Left lung (tissue), 4 donors: ENCODE measurements at regions not wholly inside any gene's neighbourhood (a gene's known extent, or its start where the extent isn't known, plus 50 kb on each side); places are given as distances from the start of the nearest gene placed in this dataset.

Experiments
- ATAC-seq: fragments of 200-7000 bp; cut with Tn5 transposase; one replicate; pipeline ENCODE4 v1.9.1; 2020; ENCODE audit warnings: moderate library complexity
- DNase-seq, 4 donors: peaks; one replicate each; pipeline ENCODE4 v3.0.0-alpha.2; 2013 to 2020
- H3K27ac ChIP-seq, 2 donors: fragments of 200-600 bp; sonication (generic) in 1 of 2; one replicate each; pipeline versions ENCODE4 v1.5.0 to v1.8.0; 2020 to 2021
- H3K27me3 ChIP-seq, 2 donors: fragments of 200-600 bp; sonication (generic) in 1 of 2; one replicate each; pipeline versions ENCODE4 v1.5.0 to v1.8.0; 2020 to 2021
- H3K36me3 ChIP-seq, 2 donors: fragments of 200-600 bp; sonication (generic) in 1 of 2; one replicate each; pipeline versions ENCODE4 v1.5.0 to v1.8.0; 2020 to 2021
- H3K4me1 ChIP-seq, 2 donors: fragments of 200-600 bp; one replicate each; pipeline ENCODE4 v1.8.0; 2021
- H3K4me3 ChIP-seq, 2 donors: fragments of 200-600 bp; sonication (generic) in 1 of 2; one replicate each; pipeline versions ENCODE4 v1.5.0 to v1.8.0; 2020 to 2021; ENCODE audit warnings: mild to moderate bottlenecking in 1 of 2
- H3K9me3 ChIP-seq, 2 donors: fragments of 200-600 bp; sonication (generic) in 1 of 2; one replicate each; pipeline versions ENCODE4 v1.5.0 to v1.8.0; 2020 to 2021
- intact Hi-C, 2 donors: fragments of 100-400 bp; cut with DNase I; formaldehyde crosslinking; loops; one replicate each; pipeline versions ENCODE4 v1.11.2 to v1.14.2; 2022
- TF ChIP-seq, protein P1 (sequence below), 2 donors: fragments of 200-600 bp; sonication (generic) in 1 of 2; IDR thresholded peaks; one replicate each; pipeline versions ENCODE4 v1.5.0 to v1.8.0; 2021; ENCODE audit warnings: antibody characterized with exemption in 2 of 2
- donor health status: DM: no; HTN: yes; CAD: no.
- donor health status: DM: no; HTN: no; CAD: no.

DNA sequence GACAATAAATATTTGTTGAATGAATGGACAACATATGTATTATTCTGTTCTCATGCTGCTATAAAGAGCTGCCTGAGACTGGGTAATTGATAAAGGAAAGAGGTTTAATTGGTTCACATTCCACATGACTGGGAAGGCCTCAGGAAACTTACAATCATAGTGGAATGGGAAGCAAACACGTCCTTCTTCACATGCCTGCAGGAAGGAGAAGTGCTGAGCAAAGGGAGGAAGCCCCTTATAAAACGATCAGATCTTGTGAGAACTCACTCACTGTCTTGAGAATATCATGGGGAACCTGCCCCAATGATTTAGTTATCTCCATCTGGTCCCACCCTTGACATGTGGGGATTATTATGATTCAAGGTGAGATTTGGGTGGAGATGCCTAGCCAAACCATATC lies 233.9 kb upstream of the AADAT start:
- H3K27ac ChIP-seq: no peak overlapping the region
- ATAC-seq (no peak), DNase-seq (no peak)
- H3K4me1 ChIP-seq: no peaks in the 10 kb centered on the region
- intact Hi-C loops: no loop called here
- H3K4me3 ChIP-seq: no peak overlapping the region
- TF ChIP-seq, protein P1, sequence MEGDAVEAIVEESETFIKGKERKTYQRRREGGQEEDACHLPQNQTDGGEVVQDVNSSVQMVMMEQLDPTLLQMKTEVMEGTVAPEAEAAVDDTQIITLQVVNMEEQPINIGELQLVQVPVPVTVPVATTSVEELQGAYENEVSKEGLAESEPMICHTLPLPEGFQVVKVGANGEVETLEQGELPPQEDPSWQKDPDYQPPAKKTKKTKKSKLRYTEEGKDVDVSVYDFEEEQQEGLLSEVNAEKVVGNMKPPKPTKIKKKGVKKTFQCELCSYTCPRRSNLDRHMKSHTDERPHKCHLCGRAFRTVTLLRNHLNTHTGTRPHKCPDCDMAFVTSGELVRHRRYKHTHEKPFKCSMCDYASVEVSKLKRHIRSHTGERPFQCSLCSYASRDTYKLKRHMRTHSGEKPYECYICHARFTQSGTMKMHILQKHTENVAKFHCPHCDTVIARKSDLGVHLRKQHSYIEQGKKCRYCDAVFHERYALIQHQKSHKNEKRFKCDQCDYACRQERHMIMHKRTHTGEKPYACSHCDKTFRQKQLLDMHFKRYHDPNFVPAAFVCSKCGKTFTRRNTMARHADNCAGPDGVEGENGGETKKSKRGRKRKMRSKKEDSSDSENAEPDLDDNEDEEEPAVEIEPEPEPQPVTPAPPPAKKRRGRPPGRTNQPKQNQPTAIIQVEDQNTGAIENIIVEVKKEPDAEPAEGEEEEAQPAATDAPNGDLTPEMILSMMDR (IDR thresholded peaks at IDR 0.05): no peak
- H3K9me3 ChIP-seq: peaks cover 0 to 3% of the 10 kb centered on the region in 2 donors
- no peaks in the 10 kb centered on the region for H3K36me3 ChIP-seq
- no peaks in the 10 kb centered on the region for H3K27me3 ChIP-seq

DNA sequence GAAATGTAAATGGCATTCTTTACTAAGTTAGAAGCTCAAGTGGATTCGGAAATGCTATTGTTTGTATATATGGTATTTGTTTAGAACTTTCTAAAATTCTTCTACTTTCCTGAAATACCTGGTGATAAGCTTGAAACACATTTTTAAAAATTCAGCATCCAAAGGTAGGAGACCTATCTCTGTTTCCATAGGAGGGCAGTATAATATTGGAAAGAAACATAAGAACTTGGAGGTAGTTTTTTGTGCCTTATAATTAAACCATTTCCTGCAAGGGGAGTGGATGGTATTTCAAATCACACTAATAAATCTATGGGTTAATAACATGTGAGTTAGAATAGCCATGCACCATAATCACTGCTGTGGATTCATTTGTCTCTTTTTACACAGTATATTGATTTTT lies 217.4 kb upstream of the AADAT start:
- no peaks in the 10 kb centered on the region for H3K9me3 ChIP-seq
- H3K4me3 ChIP-seq: no peak overlapping the region
- DNase-seq (no peak), ATAC-seq (no peak)
- no peaks in the 10 kb centered on the region for H3K27me3 ChIP-seq
- intact Hi-C loops: no loop called here
- no peaks in the 10 kb centered on the region for H3K4me1 ChIP-seq
- no peak overlapping the region for H3K27ac ChIP-seq
- no peaks in the 10 kb centered on the region for H3K36me3 ChIP-seq
- TF ChIP-seq, protein P1 (IDR thresholded peaks at IDR 0.05): no peak

DNA sequence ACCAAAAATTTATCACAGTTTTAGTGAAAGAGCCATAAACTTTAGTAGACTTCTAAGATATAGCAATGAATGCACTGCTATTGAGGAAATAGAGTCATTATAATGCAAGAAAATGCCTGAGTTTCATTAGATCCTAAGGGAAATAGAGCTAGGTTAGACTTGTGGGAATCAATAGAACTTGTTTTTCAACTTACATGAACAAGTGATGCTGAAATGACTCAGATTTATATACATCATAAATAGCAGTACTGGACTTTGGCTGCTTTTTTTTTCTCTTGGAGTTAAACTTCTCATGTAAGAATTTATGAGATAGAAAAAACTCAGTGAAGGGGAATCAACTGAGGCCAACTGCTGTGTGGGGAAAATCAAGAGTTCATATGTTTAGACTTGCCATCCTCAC lies 216.5 kb upstream of the AADAT start:
- Histone ChIP-seq H3K27me3 (no peaks in the 10 kb centered on the region), H3K4me3 (no peak overlapping the region), H3K9me3 (no peaks in the 10 kb centered on the region), H3K36me3 (no peaks in the 10 kb centered on the region), H3K4me1 (no peaks in the 10 kb centered on the region), H3K27ac (no peak overlapping the region)
- TF ChIP-seq, protein P1 (IDR thresholded peaks at IDR 0.05): no peak
- ATAC-seq (no peak), DNase-seq (no peak)
- intact Hi-C loops: no loop called here

DNA sequence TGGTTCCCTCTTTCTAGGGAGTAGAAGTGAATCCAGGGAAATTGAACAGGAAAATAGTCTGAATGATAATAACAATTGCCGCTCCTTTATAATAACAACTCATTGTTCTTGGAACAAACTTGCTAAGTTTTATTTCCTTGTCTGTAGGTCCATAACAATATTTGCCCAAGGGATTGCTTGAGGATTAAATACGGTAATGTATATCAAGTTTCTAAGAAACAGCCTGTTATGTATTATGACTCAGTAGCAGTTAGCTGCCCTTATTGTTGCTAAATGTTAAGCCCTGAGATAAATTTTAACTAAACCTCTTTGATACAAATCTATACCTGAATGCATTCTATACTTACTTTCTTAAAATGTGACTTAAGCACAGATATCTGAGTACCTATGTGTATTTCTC lies 215.9 kb upstream of the AADAT start:
- no peaks in the 10 kb centered on the region for H3K36me3 ChIP-seq
- H3K4me1 ChIP-seq: no peaks in the 10 kb centered on the region
- H3K4me3 ChIP-seq: no peak overlapping the region
- ATAC-seq (no peak), DNase-seq (no peak)
- H3K9me3 ChIP-seq: no peaks in the 10 kb centered on the region
- intact Hi-C loops: no loop called here
- H3K27me3 ChIP-seq: no peaks in the 10 kb centered on the region
- no peak overlapping the region for H3K27ac ChIP-seq
- TF ChIP-seq, protein P1 (IDR thresholded peaks at IDR 0.05): no peak

DNA sequence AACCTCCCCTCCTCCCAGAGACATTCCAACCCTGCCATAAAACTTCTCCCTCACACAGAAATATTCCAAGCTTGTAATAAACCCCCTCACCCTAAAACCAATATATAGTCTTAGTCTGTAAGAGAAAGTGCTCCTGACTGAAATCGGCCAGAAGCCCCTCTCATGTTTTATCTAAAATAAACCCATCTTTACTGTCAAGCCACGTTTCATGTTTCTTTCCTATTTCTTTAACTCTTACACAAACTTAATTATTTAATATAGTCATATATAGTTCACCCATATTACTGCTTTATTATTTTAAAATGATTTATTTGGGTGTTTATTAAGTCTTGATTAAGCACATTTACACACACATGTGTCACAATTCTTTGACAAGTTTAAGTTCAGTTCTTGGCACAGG lies 191.3 kb upstream of the AADAT start:
- ATAC-seq (no peak), DNase-seq (no peak)
- Histone ChIP-seq H3K27ac (no peak overlapping the region), H3K9me3 (peaks cover 0 to 5% of the 10 kb centered on the region in 2 donors), H3K4me1 (no peaks in the 10 kb centered on the region), H3K36me3 (no peaks in the 10 kb centered on the region), H3K4me3 (no peak overlapping the region), H3K27me3 (no peaks in the 10 kb centered on the region)
- intact Hi-C loops: no loop called here
- TF ChIP-seq, protein P1 (IDR thresholded peaks at IDR 0.05): no peak
